ENCODE measurements at regions not wholly inside any gene's neighbourhood (a gene's known extent, or its start where the extent isn't known, plus 50 kb on each side); places are given as distances from the start of the nearest gene placed in this dataset.
"Not testable (repeated sequence)": the region's sequence is repeated elsewhere in the genome, so short reads cannot be mapped to it uniquely, and the experiment has no call there.

- Mint-ChIP-seq H3K4me1 (ENCODE audit: low read depth) (no peaks in the 10 kb centered on the region), H3K27me3 (ENCODE audit: insufficient read depth) (no peaks in the 10 kb centered on the region), H3K36me3 (ENCODE audit: low read depth) (no peaks in the 10 kb centered on the region), H3K9me3 (peaks cover 22% of the 10 kb centered on the region), H3K27ac (no peak overlapping the region), H3K4me3 (no peak overlapping the region)
- TF ChIP-seq CTCF (IDR thresholded peaks at IDR 0.05) = no peak
- no peak for DNase-seq
These were observed 425.9 kb downstream of the EPHA3 start for GRCh38 chr3:89533275-89533674.

GRCh38 chr3:89554587-89554986 is 447.2 kb downstream of the EPHA3 start:
- H3K9me3 Mint-ChIP-seq = peaks cover 31% of the 10 kb centered on the region
- H3K4me1 Mint-ChIP-seq (ENCODE audit: low read depth); DNase-seq; H3K4me3 Mint-ChIP-seq; H3K27ac Mint-ChIP-seq; H3K27me3 Mint-ChIP-seq (ENCODE audit: insufficient read depth); H3K36me3 Mint-ChIP-seq (ENCODE audit: low read depth): not testable (repeated sequence)

GRCh38 chr3:89558711-89559110 is 451.3 kb downstream of the EPHA3 start:
- H3K27me3 Mint-ChIP-seq (ENCODE audit: insufficient read depth) = no peaks in the 10 kb centered on the region
- H3K4me1 Mint-ChIP-seq (ENCODE audit: low read depth) = no peaks in the 10 kb centered on the region
- TF ChIP-seq CTCF (IDR thresholded peaks at IDR 0.05) = no peak
- no peak overlapping the region for H3K4me3 Mint-ChIP-seq
- peaks cover 46% of the 10 kb centered on the region for H3K9me3 Mint-ChIP-seq
- no peaks in the 10 kb centered on the region; the same call in 1 of the 2 replicates for H3K36me3 Mint-ChIP-seq (ENCODE audit: low read depth)
- H3K27ac Mint-ChIP-seq = no peak overlapping the region
- DNase-seq = no peak

- no peak for TF ChIP-seq CTCF (IDR thresholded peaks at IDR 0.05)
- H3K27me3 Mint-ChIP-seq (ENCODE audit: insufficient read depth) = no peaks in the 10 kb centered on the region
- no peak overlapping the region for H3K4me3 Mint-ChIP-seq
- no peaks in the 10 kb centered on the region; the same call in 1 of the 2 replicates for H3K36me3 Mint-ChIP-seq (ENCODE audit: low read depth)
- no peak overlapping the region for H3K27ac Mint-ChIP-seq
- H3K9me3 Mint-ChIP-seq = peaks cover 43% of the 10 kb centered on the region
- no peak for DNase-seq
- no peaks in the 10 kb centered on the region for H3K4me1 Mint-ChIP-seq (ENCODE audit: low read depth)
These were observed 453.1 kb downstream of the EPHA3 start for GRCh38 chr3:89560568-89560967.

GRCh38 chr3:89562373-89562772 is 455.0 kb downstream of the EPHA3 start:
- no peaks in the 10 kb centered on the region for H3K27me3 Mint-ChIP-seq (ENCODE audit: insufficient read depth)

GRCh38 chr3:89565098-89565497 is 457.7 kb downstream of the EPHA3 start:
- DNase-seq = no peak
- H3K36me3 Mint-ChIP-seq (ENCODE audit: low read depth) = no peaks in the 10 kb centered on the region; the same call in 1 of the 2 replicates
- no peak for TF ChIP-seq CTCF (IDR thresholded peaks at IDR 0.05)
- no peaks in the 10 kb centered on the region; the same call in 1 of the 2 replicates for H3K27me3 Mint-ChIP-seq (ENCODE audit: insufficient read depth)
- peaks cover 36% of the 10 kb centered on the region for H3K9me3 Mint-ChIP-seq
- no peaks in the 10 kb centered on the region for H3K4me1 Mint-ChIP-seq (ENCODE audit: low read depth)
- H3K4me3 Mint-ChIP-seq = no peak overlapping the region
- H3K27ac Mint-ChIP-seq = no peak overlapping the region

More at GRCh38 chr3:89562373-89562772, 455.0 kb downstream of the EPHA3 start:
- H3K36me3 Mint-ChIP-seq (ENCODE audit: low read depth) = no peaks in the 10 kb centered on the region; the same call in 1 of the 2 replicates
- TF ChIP-seq CTCF (IDR thresholded peaks at IDR 0.05) = no peak
- no peak for DNase-seq
- H3K4me1 Mint-ChIP-seq (ENCODE audit: low read depth) = no peaks in the 10 kb centered on the region
- peaks cover 31% of the 10 kb centered on the region for H3K9me3 Mint-ChIP-seq
- no peak overlapping the region for H3K27ac Mint-ChIP-seq
- no peak overlapping the region for H3K4me3 Mint-ChIP-seq
